Activated CD8-positive, alpha-beta memory T cell treated with anti-CD3 and anti-CD28 coated beads for 48 hours (primary cell): ENCODE measurements at regions not wholly inside any gene's neighbourhood (a gene's known extent, or its start where the extent isn't known, plus 50 kb on each side); places are given as distances from the start of the nearest gene placed in this dataset.

Experiments used
- DNase-seq, 3 experiments: peaks; one replicate each; pipeline ENCODE4 v3.0.0-alpha.2; 2020; ENCODE audit warnings: low read depth in 2 of 3, low spot score in 2 of 3

- no peak for DNase-seq
Observed at GRCh38 chr2:128564551-128564950, 245.9 kb upstream of the HS6ST1 start.

GRCh38 chr2:128565441-128565840, 246.8 kb upstream of the HS6ST1 start:
- no peak for DNase-seq

- DNase-seq = no peak
Observed at GRCh38 chr2:128566671-128567070, 248.0 kb upstream of the HS6ST1 start.

GRCh38 chr2:128568106-128568505, 249.4 kb upstream of the HS6ST1 start:
- no peak for DNase-seq

- DNase-seq = no peak
Observed at GRCh38 chr2:128573116-128573515, 254.4 kb upstream of the HS6ST1 start.

GRCh38 chr2:128573531-128573930, 254.9 kb upstream of the HS6ST1 start:
- DNase-seq = no peak

GRCh38 chr2:128577141-128577930, 258.7 kb upstream of the HS6ST1 start:
- no peak for DNase-seq

GRCh38 chr2:128578406-128579390, 260.0 kb upstream of the HS6ST1 start:
- DNase-seq = no peak

GRCh38 chr2:128579825-128580224, 261.2 kb upstream of the HS6ST1 start:
- DNase-seq = no peak

GRCh38 chr2:128580988-128581848, 262.6 kb upstream of the HS6ST1 start:
- DNase-seq = no peak

GRCh38 chr2:128581849-128582244, 263.2 kb upstream of the HS6ST1 start:
- DNase-seq = no peak

- no peak for DNase-seq
Observed at GRCh38 chr2:128584296-128584890, 265.7 kb upstream of the HS6ST1 start.

- DNase-seq = no peak
Observed at GRCh38 chr2:128585706-128586105, 267.0 kb upstream of the HS6ST1 start.

GRCh38 chr2:128589681-128590080, 271.0 kb upstream of the HS6ST1 start:
- DNase-seq = no peak

GRCh38 chr2:128590309-128591021, 271.8 kb upstream of the HS6ST1 start:
- DNase-seq = no peak

- DNase-seq = no peak
Observed at GRCh38 chr2:128591022-128591860, 272.6 kb upstream of the HS6ST1 start.

- DNase-seq = no peak
Observed at GRCh38 chr2:128591861-128592822, 273.5 kb upstream of the HS6ST1 start.

- no peak for DNase-seq
Observed at GRCh38 chr2:128593518-128593878, 274.8 kb upstream of the HS6ST1 start.
